Right lobe of liver (tissue), 4 donors: ENCODE measurements at regions not wholly inside any gene's neighbourhood (a gene's known extent, or its start where the extent isn't known, plus 50 kb on each side); places are given as distances from the start of the nearest gene placed in this dataset.

Experiments
- CTCF ChIP-seq, 4 donors: fragments of 200-600 bp in 3 of 4; fragments of 450-650 bp in 1 of 4; IDR thresholded peaks; one replicate each; pipeline versions ENCODE4 v1.5.1 to v1.8.0; 2016 to 2022; ENCODE audit warnings: antibody characterized with exemption in 4 of 4, mild to moderate bottlenecking in 2 of 4
- POLR2A ChIP-seq: fragments of 450-650 bp; IDR thresholded peaks from one replicate; pipeline ENCODE4 v1.6.1; 2017; ENCODE audit warnings: antibody characterized with exemption, mild to moderate bottlenecking
- donor health status: DM: no; HTN: no; CAD: no.
- donor health status: DM: no; HTN: no; CAD: no.
- donor health status: DM: no; HTN: yes; CAD: no.

- TF ChIP-seq CTCF (IDR thresholded peaks at IDR 0.05), result no peak
- no peak for TF ChIP-seq POLR2A
These were observed 917.7 kb downstream of the MCTP2 start for GRCh38 chr15:95149036-95149435.
